SKM-1 (cell line): ENCODE measurements at regions not wholly inside any gene's neighbourhood (a gene's known extent, or its start where the extent isn't known, plus 50 kb on each side); places are given as distances from the start of the nearest gene placed in this dataset.

Source experiments
- DNase-seq: peaks from one replicate; lab custom pipeline; 2025; ENCODE audit not compliant: unreplicated experiment; lab: John Stamatoyannopoulos, UW

- DNase-seq, result no peak
These were observed 136.9 kb upstream of the FOXF1 start for GRCh38 chr16:86373276-86373901.

- no peak for DNase-seq
These were observed 135.7 kb upstream of the FOXF1 start for GRCh38 chr16:86374603-86375130.

GRCh38 chr16:86375364-86375763, 135.0 kb upstream of the FOXF1 start:
- DNase-seq, result no peak

- no peak for DNase-seq
These were observed 134.5 kb upstream of the FOXF1 start for GRCh38 chr16:86375851-86376250.

GRCh38 chr16:86376837-86377236, 133.5 kb upstream of the FOXF1 start:
- no peak for DNase-seq

- DNase-seq, result no peak
These were observed 132.9 kb upstream of the FOXF1 start for GRCh38 chr16:86377251-86378022.

DNA sequence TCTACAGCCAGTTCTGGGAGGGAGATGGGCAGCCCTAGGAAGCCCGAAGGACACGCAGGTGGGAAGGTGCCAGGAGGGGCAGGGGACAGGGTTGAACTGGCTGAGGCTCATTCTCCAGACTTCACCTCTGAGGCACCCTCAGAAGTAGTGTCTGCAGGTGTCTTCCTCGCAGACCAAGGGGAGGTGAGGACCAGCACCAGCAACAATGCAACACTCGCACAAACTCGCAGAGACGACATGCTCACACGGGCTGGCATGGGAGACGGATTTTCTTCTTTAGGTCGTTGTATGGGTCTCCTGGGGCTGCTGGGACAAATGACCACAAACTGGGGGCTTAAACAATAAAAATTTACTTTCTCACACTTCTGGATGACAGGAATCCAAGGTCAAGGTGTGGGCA, 132.2 kb upstream of the FOXF1 start:
- DNase-seq, result no peak

DNA sequence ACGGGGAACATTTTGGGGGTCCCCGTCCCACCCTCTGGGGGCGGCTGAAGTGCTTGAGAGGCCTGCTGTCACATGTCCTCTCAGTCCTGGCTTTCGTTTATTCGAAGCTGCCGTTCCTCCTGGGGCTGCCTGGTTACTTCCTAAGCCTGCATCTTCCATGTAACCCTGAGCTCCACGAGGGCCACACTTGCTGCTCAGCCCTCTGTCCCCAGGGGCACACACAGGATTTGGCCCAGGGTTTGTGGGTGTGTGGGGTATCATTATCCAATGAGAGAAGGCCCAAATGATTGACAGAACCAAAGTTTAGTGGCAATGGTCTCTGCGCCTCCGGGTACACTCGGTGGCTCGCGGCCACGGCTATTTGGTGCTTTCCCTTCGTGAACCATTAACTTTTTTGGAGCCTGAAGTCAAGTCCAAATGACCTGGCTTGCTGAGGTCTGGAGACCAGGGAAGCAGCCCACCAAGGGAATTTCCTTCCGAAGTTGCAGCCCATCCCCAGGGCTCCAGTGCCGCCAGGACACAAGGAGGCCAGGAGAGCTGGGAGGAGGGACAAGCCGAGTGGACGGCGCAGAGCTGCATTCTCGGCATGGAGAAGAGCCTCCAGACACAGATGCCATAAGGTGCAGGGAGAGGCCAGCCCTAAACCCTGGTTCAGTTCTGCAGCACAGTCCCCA, 131.4 kb upstream of the FOXF1 start:
- no peak for DNase-seq

DNA sequence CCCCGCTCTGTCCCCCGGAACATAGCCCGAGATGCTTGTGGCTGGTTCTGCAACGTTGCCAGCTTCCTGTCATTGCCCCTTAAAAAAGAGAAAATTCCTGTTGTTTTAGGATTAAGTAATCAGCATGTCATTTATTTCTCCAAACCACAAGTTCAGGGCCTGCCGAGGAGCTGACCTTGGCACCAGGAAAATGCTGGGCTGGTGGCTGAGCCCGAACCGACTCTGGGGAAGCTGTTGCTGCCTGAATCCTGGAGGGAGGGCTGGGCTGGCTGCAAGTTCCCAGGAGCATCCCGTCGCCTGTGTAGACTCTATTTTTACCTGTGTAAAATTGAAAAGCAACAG, 130.9 kb upstream of the FOXF1 start:
- no peak for DNase-seq

- no peak for DNase-seq
These were observed 130.3 kb upstream of the FOXF1 start for GRCh38 chr16:86380030-86380429.

- DNase-seq, result no peak
These were observed 128.8 kb upstream of the FOXF1 start for GRCh38 chr16:86381491-86381890.

DNA sequence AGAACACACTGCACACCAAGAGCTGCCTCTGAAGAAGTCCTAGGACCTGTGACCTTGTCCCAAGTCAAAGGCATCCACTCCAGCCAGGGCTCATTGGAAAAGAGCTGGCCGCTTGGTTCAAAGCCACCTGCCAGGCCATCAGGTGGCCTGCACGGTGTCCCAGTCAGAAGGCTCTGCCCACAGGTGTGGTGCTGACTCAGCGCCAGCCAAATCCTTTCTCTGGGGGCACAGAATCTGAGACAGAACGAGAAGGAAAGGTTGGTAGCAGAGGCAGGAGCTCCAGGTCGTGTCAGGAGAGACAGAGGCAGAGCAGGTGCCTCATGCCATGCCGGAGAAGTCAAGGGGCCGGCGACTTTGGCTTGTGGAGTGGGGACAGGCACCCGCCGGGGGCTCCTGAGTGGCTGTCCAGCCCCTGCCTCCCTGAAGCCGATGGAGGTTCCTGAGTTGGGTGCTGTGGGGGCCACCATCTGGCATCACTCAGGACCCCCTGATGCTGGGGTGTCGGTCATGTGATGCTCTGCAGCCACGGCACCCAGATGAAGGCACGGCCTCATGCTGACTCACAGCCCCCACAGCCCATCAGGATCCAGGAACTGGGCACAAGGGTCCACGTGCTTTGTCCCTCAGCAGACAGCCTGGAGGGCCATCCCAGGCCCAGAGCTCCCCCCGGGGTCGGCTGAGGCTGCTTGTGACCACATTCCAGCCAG, 128.1 kb upstream of the FOXF1 start:
- no peak for DNase-seq

GRCh38 chr16:86382774-86383407, 127.4 kb upstream of the FOXF1 start:
- DNase-seq, result no peak

DNA sequence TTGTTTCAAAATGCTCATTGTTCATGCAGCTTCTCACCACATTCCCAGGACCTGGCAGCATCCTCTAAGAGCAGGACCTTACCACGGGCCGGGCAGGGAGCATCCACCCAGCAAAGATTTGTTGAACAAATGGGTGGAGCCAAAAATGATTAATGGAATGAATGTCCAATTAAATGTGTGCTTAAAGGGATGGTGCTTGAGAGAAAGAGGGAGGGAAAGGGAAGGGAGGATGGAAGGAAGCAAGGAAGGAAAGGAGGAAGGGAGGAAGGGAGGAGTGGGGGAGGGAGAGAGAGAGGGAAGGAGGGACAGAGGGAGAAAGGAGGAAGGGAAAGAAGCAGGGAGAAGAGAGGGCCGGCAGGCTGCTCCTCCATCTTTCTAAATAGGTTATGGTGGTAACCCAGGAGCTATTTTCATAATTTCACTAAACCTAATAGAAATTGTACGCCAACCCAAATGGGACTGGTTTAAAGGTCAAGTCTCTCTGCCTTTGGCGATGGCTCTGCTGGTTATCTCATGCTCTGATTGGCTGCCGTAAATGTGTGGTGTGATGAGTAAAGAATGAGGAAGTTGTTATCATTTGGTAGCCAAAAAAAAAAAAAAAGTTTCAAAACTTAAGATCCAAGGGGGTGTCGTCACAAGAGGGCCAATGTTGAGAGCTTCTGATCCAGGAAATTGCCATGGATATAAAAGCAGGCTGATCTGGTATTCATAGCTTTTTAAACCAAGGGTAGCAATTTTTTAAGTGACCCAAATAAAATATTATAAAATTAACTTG, 126.7 kb upstream of the FOXF1 start:
- DNase-seq, result no peak

GRCh38 chr16:86384263-86384649, 126.1 kb upstream of the FOXF1 start:
- DNase-seq, result no peak

- DNase-seq, result no peak
These were observed 125.3 kb upstream of the FOXF1 start for GRCh38 chr16:86384980-86385379.

- DNase-seq, result no peak
These were observed 122.6 kb upstream of the FOXF1 start for GRCh38 chr16:86387468-86388440.

GRCh38 chr16:86388976-86389375, 121.4 kb upstream of the FOXF1 start:
- DNase-seq, result no peak
